SJSA1 (cell line): ENCODE measurements at regions not wholly inside any gene's neighbourhood (a gene's known extent, or its start where the extent isn't known, plus 50 kb on each side); places are given as distances from the start of the nearest gene placed in this dataset.

ENCODE experiments used
- DNase-seq, 2 experiments: peaks; one replicate each; pipeline ENCODE4 v3.0.0-alpha.2; 2015 to 2020; ENCODE audit warnings: low spot score in 2 of 2, low read depth in 1 of 2
- H3K27ac ChIP-seq: fragments of 250-450 bp; sonication (Bioruptor Pico); 2 replicates; pipeline ENCODE4 v1.5.1; 2020; ENCODE audit warnings: mild to moderate bottlenecking, moderate library complexity
- H3K27me3 ChIP-seq: fragments of 250-450 bp; sonication (Bioruptor Pico); replicated peaks from 2 replicates; pipeline ENCODE4 v1.5.1; 2020; ENCODE audit warnings: mild to moderate bottlenecking, moderate library complexity
- H3K36me3 ChIP-seq: fragments of 250-450 bp; sonication (Bioruptor Pico); 2 replicates; pipeline ENCODE4 v1.5.1; 2020; ENCODE audit warnings: mild to moderate bottlenecking
- H3K4me1 ChIP-seq: fragments of 250-450 bp; sonication (Bioruptor Pico); replicated peaks from 2 replicates; pipeline ENCODE4 v1.6.1; 2021; ENCODE audit warnings: mild to moderate bottlenecking
- H3K4me3 ChIP-seq: fragments of 250-450 bp; sonication (Bioruptor Pico); 2 replicates; pipeline ENCODE4 v1.5.1; 2020; ENCODE audit warnings: mild to moderate bottlenecking
- H3K9me3 ChIP-seq: fragments of 250-450 bp; sonication (Bioruptor Pico); replicated peaks from 2 replicates; pipeline ENCODE4 v1.5.1; 2020; ENCODE audit warnings: mild to moderate bottlenecking

GRCh38 chr13:73235385-73235784 is 176.6 kb downstream of the KLF5 start:
- peak in 1 of 2 experiments; percentile 8 for DNase-seq
- H3K36me3 ChIP-seq = no peaks in the 10 kb centered on the region
- H3K9me3 ChIP-seq = no peaks in the 10 kb centered on the region
- H3K4me1 ChIP-seq = no peaks in the 10 kb centered on the region
- no peak overlapping the region for H3K27ac ChIP-seq
- H3K4me3 ChIP-seq = no peak overlapping the region
- no peaks in the 10 kb centered on the region for H3K27me3 ChIP-seq

GRCh38 chr13:73231471-73231870 is 172.7 kb downstream of the KLF5 start:
- Histone ChIP-seq H3K9me3 (no peaks in the 10 kb centered on the region), H3K4me3 (no peak overlapping the region), H3K36me3 (no peaks in the 10 kb centered on the region), H3K4me1 (no peaks in the 10 kb centered on the region), H3K27me3 (no peaks in the 10 kb centered on the region), H3K27ac (no peak overlapping the region)
- no peak for DNase-seq

GRCh38 chr13:73230716-73231115 is 171.9 kb downstream of the KLF5 start:
- Histone ChIP-seq H3K9me3 (no peaks in the 10 kb centered on the region), H3K4me3 (no peak overlapping the region), H3K4me1 (no peaks in the 10 kb centered on the region), H3K27me3 (no peaks in the 10 kb centered on the region), H3K27ac (no peak overlapping the region), H3K36me3 (no peaks in the 10 kb centered on the region)
- no peak for DNase-seq

GRCh38 chr13:73228546-73228945 is 169.7 kb downstream of the KLF5 start:
- Histone ChIP-seq H3K9me3 (no peaks in the 10 kb centered on the region), H3K36me3 (no peaks in the 10 kb centered on the region)
- DNase-seq = no peak

GRCh38 chr13:73225990-73226389 is 167.2 kb downstream of the KLF5 start:
- no peaks in the 10 kb centered on the region for H3K27me3 ChIP-seq
- H3K4me1 ChIP-seq = no peaks in the 10 kb centered on the region
- H3K4me3 ChIP-seq = no peak overlapping the region
- no peaks in the 10 kb centered on the region for H3K36me3 ChIP-seq
- H3K9me3 ChIP-seq = no peaks in the 10 kb centered on the region
- no peak for DNase-seq
- no peak overlapping the region for H3K27ac ChIP-seq

More at GRCh38 chr13:73228546-73228945, 169.7 kb downstream of the KLF5 start:
- Histone ChIP-seq H3K27ac (no peak overlapping the region), H3K4me1 (no peaks in the 10 kb centered on the region), H3K4me3 (no peak overlapping the region), H3K27me3 (no peaks in the 10 kb centered on the region)

GRCh38 chr13:73224703-73225102 is 165.9 kb downstream of the KLF5 start:
- no peaks in the 10 kb centered on the region for H3K27me3 ChIP-seq
- no peaks in the 10 kb centered on the region for H3K4me1 ChIP-seq
- DNase-seq = no peak
- no peak overlapping the region for H3K4me3 ChIP-seq
- no peaks in the 10 kb centered on the region for H3K9me3 ChIP-seq
- no peaks in the 10 kb centered on the region for H3K36me3 ChIP-seq
- H3K27ac ChIP-seq = no peak overlapping the region

- H3K27me3 ChIP-seq = no peaks in the 10 kb centered on the region
- no peak for DNase-seq
These were observed 164.6 kb downstream of the KLF5 start for GRCh38 chr13:73223372-73223781.

GRCh38 chr13:73222627-73223305 is 164.0 kb downstream of the KLF5 start:
- H3K9me3 ChIP-seq = no peaks in the 10 kb centered on the region
- H3K4me3 ChIP-seq = no peak overlapping the region
- H3K4me1 ChIP-seq = no peaks in the 10 kb centered on the region
- H3K27ac ChIP-seq = no peak overlapping the region
- no peaks in the 10 kb centered on the region for H3K36me3 ChIP-seq
- no peaks in the 10 kb centered on the region for H3K27me3 ChIP-seq
- no peak for DNase-seq

More at GRCh38 chr13:73223372-73223781, 164.6 kb downstream of the KLF5 start:
- Histone ChIP-seq H3K4me1 (no peaks in the 10 kb centered on the region), H3K9me3 (no peaks in the 10 kb centered on the region), H3K27ac (no peak overlapping the region), H3K4me3 (no peak overlapping the region), H3K36me3 (no peaks in the 10 kb centered on the region)

GRCh38 chr13:73220966-73221720 is 162.3 kb downstream of the KLF5 start:
- Histone ChIP-seq H3K4me1 (no peaks in the 10 kb centered on the region), H3K9me3 (no peaks in the 10 kb centered on the region), H3K27me3 (no peaks in the 10 kb centered on the region), H3K27ac (no peak overlapping the region), H3K36me3 (no peaks in the 10 kb centered on the region), H3K4me3 (no peak overlapping the region)
- no peak for DNase-seq

- Histone ChIP-seq H3K4me3 (no peak overlapping the region), H3K27ac (no peak overlapping the region), H3K36me3 (no peaks in the 10 kb centered on the region), H3K9me3 (no peaks in the 10 kb centered on the region), H3K27me3 (no peaks in the 10 kb centered on the region), H3K4me1 (no peaks in the 10 kb centered on the region)
- no peak for DNase-seq
These were observed 159.4 kb downstream of the KLF5 start for GRCh38 chr13:73218181-73218580.

GRCh38 chr13:73216381-73216831 is 157.6 kb downstream of the KLF5 start:
- no peak for DNase-seq
- no peaks in the 10 kb centered on the region for H3K36me3 ChIP-seq
- no peak overlapping the region for H3K4me3 ChIP-seq
- H3K27me3 ChIP-seq = no peaks in the 10 kb centered on the region
- H3K27ac ChIP-seq = no peak overlapping the region
- no peaks in the 10 kb centered on the region for H3K4me1 ChIP-seq
- H3K9me3 ChIP-seq = no peaks in the 10 kb centered on the region

- Histone ChIP-seq H3K27ac (no peak overlapping the region), H3K36me3 (no peaks in the 10 kb centered on the region), H3K4me1 (no peaks in the 10 kb centered on the region), H3K4me3 (no peak overlapping the region), H3K27me3 (no peaks in the 10 kb centered on the region), H3K9me3 (no peaks in the 10 kb centered on the region)
- peak in 1 of 2 experiments; percentile 1 for DNase-seq
These were observed 157.0 kb downstream of the KLF5 start for GRCh38 chr13:73215823-73216222.

GRCh38 chr13:73212482-73212881 is 153.7 kb downstream of the KLF5 start:
- Histone ChIP-seq H3K4me1 (no peaks in the 10 kb centered on the region), H3K36me3 (no peaks in the 10 kb centered on the region)
- no peak for DNase-seq

GRCh38 chr13:73210218-73210883 is 151.5 kb downstream of the KLF5 start:
- Histone ChIP-seq H3K27ac (no peak overlapping the region), H3K9me3 (no peaks in the 10 kb centered on the region), H3K36me3 (no peaks in the 10 kb centered on the region), H3K4me1 (no peaks in the 10 kb centered on the region), H3K4me3 (no peak overlapping the region), H3K27me3 (no peaks in the 10 kb centered on the region)
- DNase-seq = no peak

More at GRCh38 chr13:73212482-73212881, 153.7 kb downstream of the KLF5 start:
- Histone ChIP-seq H3K9me3 (no peaks in the 10 kb centered on the region), H3K4me3 (no peak overlapping the region), H3K27ac (no peak overlapping the region), H3K27me3 (no peaks in the 10 kb centered on the region)
